ENCODE measurements at regions not wholly inside any gene's neighbourhood (a gene's known extent, or its start where the extent isn't known, plus 50 kb on each side); places are given as distances from the start of the nearest gene placed in this dataset.

DNA sequence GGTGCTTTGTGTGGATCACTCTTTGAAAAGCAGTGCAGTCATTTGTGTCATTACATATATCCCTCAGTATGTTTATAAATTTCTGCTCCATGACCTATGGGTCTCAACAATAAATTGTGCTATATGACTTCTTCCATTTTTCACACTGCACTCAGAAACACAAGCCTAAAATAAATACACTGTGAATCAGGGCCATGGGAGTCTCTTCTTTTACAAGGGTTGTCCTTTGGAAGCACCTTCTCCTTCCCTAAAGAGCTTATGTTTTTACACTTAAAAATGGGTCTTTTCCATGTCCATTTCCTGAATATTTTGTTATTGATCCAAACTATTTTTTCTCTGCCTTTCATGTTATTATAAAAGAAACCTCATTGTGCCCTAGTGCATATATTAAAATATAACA, 108.3 kb upstream of the MEOX2 start:
- Histone ChIP-seq H3K4me1 (replicated peaks in 1 of 2; ENCODE audit: control insufficient read depth in 2 of 2, insufficient read depth in 2 of 2, low read length in 2 of 2) (no peaks in the 10 kb centered on the region), H3K4me3 (no peak overlapping the region), H3K27ac (ENCODE audit: extremely low read depth, low read depth, low read length) (no peak overlapping the region), H2AFZ (ENCODE audit: low read depth, low read length) (no peak overlapping the region), H3K4me2 (ENCODE audit: insufficient read depth, low read length) (no peak overlapping the region), H3K9ac (ENCODE audit: insufficient read depth in 1 of 2, low read depth in 2 of 2, low read length in 2 of 2) (no peak overlapping the region), H3K36me3 (ENCODE audit: control insufficient read depth, insufficient read depth, low read length) (no peaks in the 10 kb centered on the region), H3K9me3 (replicated peaks; ENCODE audit: control insufficient read depth, insufficient read depth, low read depth, low read length) (no peaks in the 10 kb centered on the region), H3K27me3 (ENCODE audit: control insufficient read depth in 2 of 2, insufficient read depth in 2 of 2, low read length in 2 of 2) (no peaks in the 10 kb centered on the region), H3K79me2 (ENCODE audit: control insufficient read depth, insufficient read depth, low read length) (no peaks in the 10 kb centered on the region), H3K9me1 (ENCODE audit: control insufficient read depth, insufficient read depth, low read length) (no peaks in the 10 kb centered on the region), H4K20me1 (replicated peaks; ENCODE audit: control insufficient read depth, insufficient read depth, low read length) (no peaks in the 10 kb centered on the region)
- no peak for TF ChIP-seq DDX20 (tag; IDR thresholded peaks at IDR 0.05; ENCODE audit: low read depth)
- TF ChIP-seq, protein P1, sequence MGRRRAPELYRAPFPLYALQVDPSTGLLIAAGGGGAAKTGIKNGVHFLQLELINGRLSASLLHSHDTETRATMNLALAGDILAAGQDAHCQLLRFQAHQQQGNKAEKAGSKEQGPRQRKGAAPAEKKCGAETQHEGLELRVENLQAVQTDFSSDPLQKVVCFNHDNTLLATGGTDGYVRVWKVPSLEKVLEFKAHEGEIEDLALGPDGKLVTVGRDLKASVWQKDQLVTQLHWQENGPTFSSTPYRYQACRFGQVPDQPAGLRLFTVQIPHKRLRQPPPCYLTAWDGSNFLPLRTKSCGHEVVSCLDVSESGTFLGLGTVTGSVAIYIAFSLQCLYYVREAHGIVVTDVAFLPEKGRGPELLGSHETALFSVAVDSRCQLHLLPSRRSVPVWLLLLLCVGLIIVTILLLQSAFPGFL (CRISPR knock-in tag; IDR thresholded peaks at IDR 0.05) = no peak
- TF ChIP-seq SAFB2 (IDR thresholded peaks at IDR 0.05; ENCODE audit: borderline replicate concordance, low read depth, low read length, severe bottlenecking) = no peak
- TF ChIP-seq NRF1 (conservative IDR thresholded peaks at IDR 0.05 in 1 of 2, IDR thresholded peaks at IDR 0.05 in 1 of 2) = no peak
- TF ChIP-seq ESRRA (IDR thresholded peaks at IDR 0.05; ENCODE audit: borderline replicate concordance, low read depth) = no peak
- no peak for TF ChIP-seq GTF2A2 (tag; IDR thresholded peaks at IDR 0.05)
- TF ChIP-seq RBBP5 (IDR thresholded peaks at IDR 0.05; ENCODE audit: borderline replicate concordance, insufficient read depth, low read length, poor library complexity, severe bottlenecking) = no peak
- no peak for TF ChIP-seq ZNF232 (CRISPR knock-in tag; IDR thresholded peaks at IDR 0.05)
- no peak for TF ChIP-seq MEF2D (tag; conservative IDR thresholded peaks at IDR 0.05; ENCODE audit: low read depth)
- no peak for TF ChIP-seq KAT2B (IDR thresholded peaks at IDR 0.05; ENCODE audit: low read depth, low read length)
- no peak for TF ChIP-seq ATF3 (IDR thresholded peaks at IDR 0.05)
- no peak for TF ChIP-seq ATF3 (CRISPR knock-in tag; conservative IDR thresholded peaks at IDR 0.05)
- no peak for TF ChIP-seq PTRF (tag; IDR thresholded peaks at IDR 0.05)
- TF ChIP-seq YY1 (IDR thresholded peaks at IDR 0.05; ENCODE audit: borderline replicate concordance in 1 of 3, control insufficient read depth in 1 of 3, extremely low read depth in 1 of 3, insufficient read depth in 3 of 3, insufficient read length in 1 of 3, insufficient replicate concordance in 2 of 3, low read depth in 1 of 3, low read length in 2 of 3) = no peak
- no peak for TF ChIP-seq BDP1 (IDR thresholded peaks at IDR 0.05; ENCODE audit: insufficient read depth, insufficient read length)
- TF ChIP-seq, protein P2, sequence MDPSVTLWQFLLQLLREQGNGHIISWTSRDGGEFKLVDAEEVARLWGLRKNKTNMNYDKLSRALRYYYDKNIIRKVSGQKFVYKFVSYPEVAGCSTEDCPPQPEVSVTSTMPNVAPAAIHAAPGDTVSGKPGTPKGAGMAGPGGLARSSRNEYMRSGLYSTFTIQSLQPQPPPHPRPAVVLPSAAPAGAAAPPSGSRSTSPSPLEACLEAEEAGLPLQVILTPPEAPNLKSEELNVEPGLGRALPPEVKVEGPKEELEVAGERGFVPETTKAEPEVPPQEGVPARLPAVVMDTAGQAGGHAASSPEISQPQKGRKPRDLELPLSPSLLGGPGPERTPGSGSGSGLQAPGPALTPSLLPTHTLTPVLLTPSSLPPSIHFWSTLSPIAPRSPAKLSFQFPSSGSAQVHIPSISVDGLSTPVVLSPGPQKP (CRISPR knock-in tag; IDR thresholded peaks at IDR 0.05) = no peak
- ChIA-PET CTCF (ENCODE audit: low intra/inter-chr PET ratio) (no interaction called here), POLR2A (no interaction called here)
- no peak for ATAC-seq
- in situ Hi-C loops (cut with MboI) = no loop called here
- intact Hi-C loops (cut with micrococcal nuclease) = no loop called here
- no TSS peak for BruUV-seq (replicated peaks)
- FAIRE-seq = no peak
- DNase-seq (ENCODE audit: extremely low read depth in 1 of 4, low spot score in 3 of 4) = no peak
